NOMO-1 (cell line): ENCODE measurements at regions not wholly inside any gene's neighbourhood (a gene's known extent, or its start where the extent isn't known, plus 50 kb on each side); places are given as distances from the start of the nearest gene placed in this dataset.
"Not testable (repeated sequence)": the region's sequence is repeated elsewhere in the genome, so short reads cannot be mapped to it uniquely, and the experiment has no call there.

Source experiments
- DNase-seq, 2 experiments: peaks; one replicate each; lab custom pipeline; 2025; ENCODE audit not compliant: unreplicated experiment in 2 of 2; lab: John Stamatoyannopoulos, UW

- DNase-seq = no peak
These were observed 221.7 kb upstream of the CMC1 start for GRCh38 chr3:28019740-28020139.

GRCh38 chr3:28022916-28023315, 218.5 kb upstream of the CMC1 start:
- DNase-seq = peak; percentile 23 to 69

- DNase-seq = no peak
These were observed 212.9 kb upstream of the CMC1 start for GRCh38 chr3:28028554-28028953.

- no peak for DNase-seq
These were observed 208.2 kb upstream of the CMC1 start for GRCh38 chr3:28033059-28033784.

GRCh38 chr3:28036599-28037575, 204.5 kb upstream of the CMC1 start:
- no peak for DNase-seq

- DNase-seq = no peak
These were observed 202.2 kb upstream of the CMC1 start for GRCh38 chr3:28039234-28039633.

GRCh38 chr3:28039829-28040228, 201.6 kb upstream of the CMC1 start:
- no peak for DNase-seq

- DNase-seq = no peak
These were observed 199.3 kb upstream of the CMC1 start for GRCh38 chr3:28042095-28042635.

- DNase-seq = no peak
These were observed 198.7 kb upstream of the CMC1 start for GRCh38 chr3:28042707-28043106.

GRCh38 chr3:28050120-28050519, 191.3 kb upstream of the CMC1 start:
- peak in 1 of 2 experiments; percentile 34 for DNase-seq

- peak; percentile 73 to 97 for DNase-seq
These were observed 190.5 kb upstream of the CMC1 start for GRCh38 chr3:28050885-28051284.

GRCh38 chr3:28053759-28054158, 187.7 kb upstream of the CMC1 start:
- peak; percentile 22 to 39 for DNase-seq

GRCh38 chr3:28056806-28057205, 184.6 kb upstream of the CMC1 start:
- peak in 1 of 2 experiments; percentile 61 for DNase-seq

GRCh38 chr3:28057539-28057938, 183.9 kb upstream of the CMC1 start:
- DNase-seq = no peak

- DNase-seq = not testable (repeated sequence)
These were observed 182.2 kb upstream of the CMC1 start for GRCh38 chr3:28059199-28059598.

- DNase-seq = no peak
These were observed 175.4 kb upstream of the CMC1 start for GRCh38 chr3:28066020-28066419.

GRCh38 chr3:28067014-28067413, 174.4 kb upstream of the CMC1 start:
- DNase-seq = no peak

- DNase-seq = no peak
These were observed 173.1 kb upstream of the CMC1 start for GRCh38 chr3:28068342-28068741.

- no peak for DNase-seq
These were observed 172.0 kb upstream of the CMC1 start for GRCh38 chr3:28069438-28069837.

- no peak for DNase-seq
These were observed 165.2 kb upstream of the CMC1 start for GRCh38 chr3:28076246-28076645.

GRCh38 chr3:28077572-28077971, 163.8 kb upstream of the CMC1 start:
- DNase-seq = peak in 1 of 2 experiments; percentile 1
